Glomerular visceral epithelial cell (primary cell): ENCODE measurements at regions not wholly inside any gene's neighbourhood (a gene's known extent, or its start where the extent isn't known, plus 50 kb on each side); places are given as distances from the start of the nearest gene placed in this dataset.

Experiments
- DNase-seq: peaks from one replicate; pipeline ENCODE4 v3.0.0-alpha.2; 2016; ENCODE audit errors: extremely low spot score

DNA sequence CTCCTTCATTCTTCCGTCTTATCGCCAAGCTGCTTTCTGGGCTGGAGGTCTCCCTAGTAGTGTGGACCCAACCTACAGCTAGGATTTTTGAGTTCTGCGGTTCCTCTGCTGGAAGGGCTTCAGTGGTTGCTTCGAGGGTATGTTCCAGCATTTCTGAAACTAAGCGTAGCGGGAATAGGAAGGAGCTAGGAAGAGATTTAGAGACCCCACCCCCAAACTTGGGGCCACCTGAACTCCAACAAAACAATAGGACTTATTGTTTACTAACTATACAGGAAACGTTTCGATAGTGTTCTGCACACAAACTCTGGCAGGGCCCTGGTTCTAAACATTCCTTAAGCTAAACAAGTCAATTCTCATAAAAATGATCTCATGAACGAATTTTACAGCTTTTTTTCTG lies 346.7 kb downstream of the PLK2 start:
- no peak for DNase-seq

- DNase-seq, result peak; percentile 21
Observed at GRCh38 chr5:58108511-58108910, 351.4 kb downstream of the PLK2 start.

GRCh38 chr5:58107704-58108103 lies 352.2 kb downstream of the PLK2 start:
- no peak for DNase-seq

- no peak for DNase-seq
Observed at GRCh38 chr5:58106754-58107410, 353.0 kb downstream of the PLK2 start.

- no peak for DNase-seq
Observed at GRCh38 chr5:58105836-58106235, 354.1 kb downstream of the PLK2 start.

- DNase-seq, result no peak
Observed at GRCh38 chr5:58099257-58099656, 360.6 kb downstream of the PLK2 start.

DNA sequence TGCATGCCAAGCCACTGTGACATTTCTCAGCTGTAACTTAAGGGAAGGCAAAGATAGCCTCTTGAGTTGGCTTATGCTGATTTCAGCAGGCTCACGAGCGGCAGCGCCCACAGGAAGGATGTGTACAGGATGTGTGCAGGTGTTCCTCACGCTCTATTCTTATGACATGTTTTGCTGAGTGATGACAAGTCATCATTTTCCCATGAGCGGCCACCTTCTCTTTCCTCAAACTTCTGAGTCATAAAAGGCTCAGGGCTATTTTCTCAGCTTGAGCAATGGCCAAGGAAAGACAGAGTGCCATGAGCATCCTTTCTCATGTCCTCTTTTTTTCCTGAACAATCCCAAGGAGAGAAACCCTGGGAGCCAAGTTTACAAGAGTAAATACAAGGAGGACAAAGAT lies 365.9 kb downstream of the PLK2 start:
- DNase-seq, result peak; percentile 27

DNA sequence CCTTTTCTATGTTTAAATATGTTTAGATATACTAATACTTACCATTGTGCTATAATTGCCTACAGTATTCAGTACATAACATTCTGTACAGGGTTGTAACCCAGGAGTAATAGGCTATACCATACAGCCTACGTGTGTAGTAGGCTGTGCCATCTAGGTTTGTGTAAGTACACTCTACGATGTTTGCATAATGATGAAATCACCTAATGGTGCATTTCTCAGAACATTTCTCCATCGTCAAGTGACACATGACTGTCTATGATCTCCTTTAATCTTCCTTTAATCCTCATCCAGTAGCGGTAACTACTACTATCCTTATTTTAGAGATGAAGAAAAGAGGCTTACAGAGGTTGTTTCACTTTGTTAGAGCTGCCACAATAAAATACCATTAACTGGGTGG lies 369.2 kb downstream of the PLK2 start:
- DNase-seq, result no peak

GRCh38 chr5:58088941-58089340 lies 370.9 kb downstream of the PLK2 start:
- no peak for DNase-seq

GRCh38 chr5:58087905-58088304 lies 372.0 kb downstream of the PLK2 start:
- DNase-seq, result no peak

GRCh38 chr5:58087123-58087522 lies 372.8 kb downstream of the PLK2 start:
- DNase-seq, result no peak

GRCh38 chr5:58085800-58086199 lies 374.1 kb downstream of the PLK2 start:
- peak; percentile 55 for DNase-seq

- no peak for DNase-seq
Observed at GRCh38 chr5:58081435-58081834, 378.5 kb downstream of the PLK2 start.

- no peak for DNase-seq
Observed at GRCh38 chr5:58080573-58080972, 379.3 kb downstream of the PLK2 start.

DNA sequence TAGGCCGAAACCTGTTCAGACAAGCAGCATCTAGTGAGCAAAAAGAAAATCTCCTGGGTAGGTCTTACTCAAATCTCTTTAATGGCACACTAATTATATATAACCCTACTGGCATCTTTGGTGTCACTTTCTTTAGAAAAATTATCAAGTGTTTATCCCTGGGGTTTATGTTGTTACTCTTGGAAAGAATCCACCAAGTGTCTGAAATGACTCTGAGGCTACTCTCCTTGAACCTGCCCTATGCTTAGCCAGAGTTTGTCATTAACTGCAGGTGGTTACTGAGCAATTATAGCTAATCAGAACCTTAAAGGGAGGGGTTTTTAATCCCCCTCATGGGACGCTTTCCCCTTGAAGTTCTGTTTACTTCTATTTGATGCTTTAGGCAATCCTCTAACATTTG lies 381.9 kb downstream of the PLK2 start:
- no peak for DNase-seq

DNA sequence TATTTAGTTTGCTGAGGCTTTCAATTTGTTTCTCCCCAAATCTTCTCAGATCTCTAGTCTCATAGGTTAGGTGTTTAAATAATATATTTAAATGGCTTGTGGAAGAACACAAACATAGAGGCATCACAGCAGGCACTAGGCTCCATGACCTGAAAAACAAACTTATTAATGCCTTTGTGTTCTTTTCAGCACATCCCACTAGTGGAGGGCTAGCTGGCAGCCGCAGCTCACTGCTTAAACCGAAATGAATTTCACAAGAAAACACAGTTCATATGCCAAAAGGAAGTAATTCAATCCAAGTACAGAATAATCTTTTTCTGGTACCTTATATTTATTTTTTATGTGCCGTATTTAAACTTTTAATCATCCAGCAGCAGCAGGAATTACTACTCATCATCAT lies 382.5 kb downstream of the PLK2 start:
- no peak for DNase-seq

GRCh38 chr5:58076483-58077257 lies 383.2 kb downstream of the PLK2 start:
- no peak for DNase-seq

DNA sequence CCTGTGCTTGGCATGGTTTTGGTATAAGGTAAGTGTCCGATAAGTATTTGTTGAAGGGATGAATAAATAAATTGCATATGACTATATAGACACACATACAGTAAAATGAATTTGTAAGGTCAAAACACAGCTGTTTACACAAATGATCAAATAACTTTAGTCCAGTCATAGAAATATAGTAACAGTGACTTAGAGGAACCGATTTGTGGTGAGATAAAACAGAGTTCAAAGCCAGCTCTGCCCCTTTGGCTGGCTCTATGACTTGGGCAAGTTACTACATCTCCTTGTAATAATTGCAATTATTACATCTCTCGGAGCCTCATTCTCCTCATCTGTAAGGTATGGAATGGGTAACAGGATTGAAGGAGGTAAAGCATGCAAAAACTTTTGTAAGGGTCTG lies 384.0 kb downstream of the PLK2 start:
- no peak for DNase-seq

DNA sequence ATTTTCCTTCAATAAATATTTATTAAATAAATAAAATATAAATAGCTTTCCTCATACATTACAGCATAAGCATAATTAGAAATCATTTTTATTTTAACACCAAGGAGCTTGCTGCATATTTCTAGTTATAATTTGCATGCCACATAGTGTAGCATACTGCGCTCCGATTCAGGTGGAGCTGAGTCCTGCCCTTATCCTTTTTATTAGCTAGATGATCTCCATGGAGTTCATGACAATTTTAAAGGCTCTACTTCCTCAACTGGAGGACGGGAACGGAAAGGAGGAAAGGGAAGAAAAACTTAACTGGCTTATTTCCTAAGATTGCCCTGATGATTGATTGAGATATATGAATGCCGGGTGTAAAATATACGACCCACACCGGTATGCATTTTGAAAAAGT lies 385.2 kb downstream of the PLK2 start:
- no peak for DNase-seq

DNA sequence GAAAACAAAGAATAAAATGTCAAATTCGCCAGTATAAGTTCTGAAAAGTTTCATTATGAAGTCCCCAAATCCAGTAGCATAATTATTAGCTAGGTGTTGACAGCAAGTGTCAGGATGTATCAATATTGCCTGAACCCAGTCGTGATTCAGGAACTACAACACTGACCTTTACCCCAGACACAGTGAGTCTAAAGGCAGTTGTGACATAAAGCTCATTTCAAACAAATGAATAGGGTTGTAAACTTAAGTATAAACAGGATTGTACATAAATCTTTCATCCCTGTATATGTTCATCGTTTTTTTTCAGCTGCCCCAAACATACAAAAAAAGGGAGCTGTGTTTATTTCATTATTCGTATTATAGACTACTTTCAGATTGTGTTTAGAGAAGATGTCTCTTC lies 385.7 kb downstream of the PLK2 start:
- DNase-seq, result no peak

- DNase-seq, result no peak
Observed at GRCh38 chr5:58073243-58073642, 386.6 kb downstream of the PLK2 start.

- no peak for DNase-seq
Observed at GRCh38 chr5:58072300-58072965, 387.5 kb downstream of the PLK2 start.

GRCh38 chr5:58071566-58071965 lies 388.3 kb downstream of the PLK2 start:
- DNase-seq, result no peak
